CD14-positive monocyte (primary cell): ENCODE measurements at regions not wholly inside any gene's neighbourhood (a gene's known extent, or its start where the extent isn't known, plus 50 kb on each side); places are given as distances from the start of the nearest gene placed in this dataset.

Experiments used
- DNase-seq, 3 donors: peaks; one replicate each; pipeline ENCODE4 v3.0.0-alpha.2; 2011 to 2022
- H2AFZ ChIP-seq: 2 replicates; pipeline ENCODE4 v1.6.0; 2012; ENCODE audit warnings: mild to moderate bottlenecking, low read depth, low read length, inconsistent platforms; ENCODE audit not compliant: insufficient read depth, poor library complexity, severe bottlenecking
- H3K27ac ChIP-seq, 2 donors: 1 replicate in 1 of 2; 2 replicates in 1 of 2; pipeline ENCODE4 v1.5.1; 2012 to 2013; ENCODE audit warnings: low read length in 2 of 2, control low read depth in 1 of 2, inconsistent platforms in 1 of 2, low read depth in 1 of 2, mild to moderate bottlenecking in 1 of 2
- H3K27me3 ChIP-seq, 2 donors: one replicate each; pipeline versions ENCODE4 v1.6.0 to v1.6.1; 2011 to 2013; ENCODE audit warnings: low read length in 2 of 2; ENCODE audit not compliant: control insufficient read depth in 2 of 2, insufficient read depth in 2 of 2
- H3K36me3 ChIP-seq, 2 donors: replicated peaks in 1 of 2; 1 replicate in 1 of 2; 2 replicates in 1 of 2; pipeline versions ENCODE4 v1.5.1 to v1.6.1; 2012 to 2013; ENCODE audit warnings: low read length in 2 of 2, control low read depth in 1 of 2, inconsistent platforms in 1 of 2, mild to moderate bottlenecking in 1 of 2; ENCODE audit not compliant: insufficient read depth in 2 of 2, control insufficient read depth in 1 of 2
- H3K4me1 ChIP-seq, 2 donors: 1 replicate in 1 of 2; 2 replicates in 1 of 2; pipeline versions ENCODE4 v1.5.1 to v1.6.1; 2012 to 2013; ENCODE audit warnings: low read length in 2 of 2, control low read depth in 1 of 2, inconsistent platforms in 1 of 2, mild to moderate bottlenecking in 1 of 2, moderate library complexity in 1 of 2; ENCODE audit not compliant: insufficient read depth in 2 of 2, control insufficient read depth in 1 of 2
- H3K4me2 ChIP-seq: replicated peaks from 2 replicates; pipeline ENCODE3; 2012; ENCODE audit warnings: low read length, moderate library complexity, mild to moderate bottlenecking; ENCODE audit not compliant: poor library complexity, severe bottlenecking; ENCODE audit errors: extremely low read depth
- H3K4me3 ChIP-seq, 3 experiments: fragments of 200-600 bp in 1 of 3; sonication (generic) in 1 of 3; replicated peaks in 1 of 3; 1 replicate in 2 of 3; 2 replicates in 1 of 3; pipeline ENCODE4 v1.5.1; 2011 to 2013; ENCODE audit warnings: low read length in 3 of 3, mild to moderate bottlenecking in 3 of 3, control low read depth in 2 of 3, low read depth in 2 of 3, inconsistent platforms in 1 of 3, moderate library complexity in 1 of 3
- H3K79me2 ChIP-seq: 2 replicates; pipeline ENCODE4 v1.6.0; 2012; ENCODE audit warnings: mild to moderate bottlenecking, control low read depth, inconsistent platforms, low read length, moderate library complexity; ENCODE audit not compliant: insufficient read depth
- H3K9ac ChIP-seq: 2 replicates; pipeline ENCODE4 v1.6.0; 2017; ENCODE audit warnings: low read length, mild to moderate bottlenecking; ENCODE audit not compliant: insufficient read depth, poor library complexity, severe bottlenecking
- H3K9me3 ChIP-seq, 2 donors: replicated peaks in 1 of 2; 1 replicate in 1 of 2; 2 replicates in 1 of 2; pipeline versions ENCODE4 v1.5.1 to v1.6.1; 2012 to 2013; ENCODE audit warnings: low read length in 2 of 2, control low read depth in 1 of 2; ENCODE audit not compliant: control insufficient read depth in 1 of 2, insufficient read depth in 1 of 2
- H4K20me1 ChIP-seq: 2 replicates; pipeline ENCODE4 v1.6.0; 2012; ENCODE audit warnings: mild to moderate bottlenecking, low read length, control low read depth, moderate library complexity; ENCODE audit not compliant: insufficient read depth
- H3K27ac Mint-ChIP-seq, 7 donors: one replicate each; pipeline ENCODE4 v1.8.0; 2020; ENCODE audit warnings: mild to moderate bottlenecking in 7 of 7, mixed read lengths in 7 of 7, moderate library complexity in 6 of 7, inconsistent platforms in 2 of 7
- H3K27me3 Mint-ChIP-seq, 3 donors: one replicate each; pipeline ENCODE4 v1.8.0; 2021 to 2022; ENCODE audit warnings: low read depth in 3 of 3, mild to moderate bottlenecking in 3 of 3, mixed read lengths in 3 of 3, moderate library complexity in 3 of 3, inconsistent platforms in 1 of 3
- H3K36me3 Mint-ChIP-seq, 2 donors: one replicate each; pipeline ENCODE4 v1.8.0; 2020; ENCODE audit warnings: mixed read lengths in 2 of 2, inconsistent platforms in 1 of 2, mild to moderate bottlenecking in 1 of 2
- H3K4me1 Mint-ChIP-seq: one replicate; pipeline ENCODE4 v1.8.0; 2020; ENCODE audit warnings: mild to moderate bottlenecking, mixed read lengths
- H3K4me3 Mint-ChIP-seq, 2 donors: one replicate each; pipeline ENCODE4 v1.8.0; 2020; ENCODE audit warnings: mild to moderate bottlenecking in 2 of 2, mixed read lengths in 2 of 2, moderate library complexity in 1 of 2
- H3K9me3 Mint-ChIP-seq, 7 donors: one replicate each; pipeline ENCODE4 v1.8.0; 2020 to 2022; ENCODE audit warnings: mixed read lengths in 7 of 7, mild to moderate bottlenecking in 6 of 7, moderate library complexity in 6 of 7, inconsistent platforms in 2 of 7
- WGBS: methylation state at CpG from one replicate; pipeline ENCODE4 v1.1.5; 2013; ENCODE audit warnings: missing lambda C conversion rate; ENCODE audit not compliant: insufficient coverage; 5-methylcytosine and 5-hydroxymethylcytosine counted together
- intact Hi-C, 2 donors: fragments of 100-400 bp; cut with micrococcal nuclease; formaldehyde crosslinking; loops; one replicate each; pipeline versions ENCODE4 v1.15.0 to v1.15.1; 2023
- TF ChIP-seq, protein P1 (sequence below): fragments of 200-600 bp; IDR thresholded peaks from one replicate; pipeline ENCODE4 v1.8.0; 2022; ENCODE audit warnings: antibody characterized with exemption, mild to moderate bottlenecking

GRCh38 chr7:91343996-91344629 lies 79.9 kb downstream of the FZD1 start:
- peaks cover 10 to 52% of the 10 kb centered on the region in 2 donors for H3K4me1 ChIP-seq
- no peak for DNase-seq
- H3K27me3 ChIP-seq: no peaks in the 10 kb centered on the region
- H3K4me2 ChIP-seq: no peak overlapping the region
- WGBS: 100% methylated on average over 2 of the region's 6 CpGs
- no peaks in the 10 kb centered on the region for H3K9me3 ChIP-seq
- no peaks in the 10 kb centered on the region for H3K36me3 ChIP-seq
- H4K20me1 ChIP-seq: no peaks in the 10 kb centered on the region
- H3K36me3 Mint-ChIP-seq: no peaks in the 10 kb centered on the region
- intact Hi-C loops: no loop called here
- peaks cover 0 to 6% (median 0%) of the 10 kb centered on the region in 7 donors for H3K9me3 Mint-ChIP-seq
- TF ChIP-seq, protein P1, sequence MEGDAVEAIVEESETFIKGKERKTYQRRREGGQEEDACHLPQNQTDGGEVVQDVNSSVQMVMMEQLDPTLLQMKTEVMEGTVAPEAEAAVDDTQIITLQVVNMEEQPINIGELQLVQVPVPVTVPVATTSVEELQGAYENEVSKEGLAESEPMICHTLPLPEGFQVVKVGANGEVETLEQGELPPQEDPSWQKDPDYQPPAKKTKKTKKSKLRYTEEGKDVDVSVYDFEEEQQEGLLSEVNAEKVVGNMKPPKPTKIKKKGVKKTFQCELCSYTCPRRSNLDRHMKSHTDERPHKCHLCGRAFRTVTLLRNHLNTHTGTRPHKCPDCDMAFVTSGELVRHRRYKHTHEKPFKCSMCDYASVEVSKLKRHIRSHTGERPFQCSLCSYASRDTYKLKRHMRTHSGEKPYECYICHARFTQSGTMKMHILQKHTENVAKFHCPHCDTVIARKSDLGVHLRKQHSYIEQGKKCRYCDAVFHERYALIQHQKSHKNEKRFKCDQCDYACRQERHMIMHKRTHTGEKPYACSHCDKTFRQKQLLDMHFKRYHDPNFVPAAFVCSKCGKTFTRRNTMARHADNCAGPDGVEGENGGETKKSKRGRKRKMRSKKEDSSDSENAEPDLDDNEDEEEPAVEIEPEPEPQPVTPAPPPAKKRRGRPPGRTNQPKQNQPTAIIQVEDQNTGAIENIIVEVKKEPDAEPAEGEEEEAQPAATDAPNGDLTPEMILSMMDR: no peak
- H3K9ac ChIP-seq: no peak overlapping the region
- H3K27ac Mint-ChIP-seq: peak overlapping the region in 1 of 7 donors; percentile 5
- no peaks in the 10 kb centered on the region for H3K79me2 ChIP-seq
- H3K4me3 Mint-ChIP-seq: peak overlapping the region in 1 of 2 donors; percentile 52
- H2AFZ ChIP-seq: no peak overlapping the region
- H3K27ac ChIP-seq: no peak overlapping the region
- H3K27me3 Mint-ChIP-seq: no peaks in the 10 kb centered on the region
- peaks cover 49% of the 10 kb centered on the region for H3K4me1 Mint-ChIP-seq
- no peak overlapping the region for H3K4me3 ChIP-seq

DNA sequence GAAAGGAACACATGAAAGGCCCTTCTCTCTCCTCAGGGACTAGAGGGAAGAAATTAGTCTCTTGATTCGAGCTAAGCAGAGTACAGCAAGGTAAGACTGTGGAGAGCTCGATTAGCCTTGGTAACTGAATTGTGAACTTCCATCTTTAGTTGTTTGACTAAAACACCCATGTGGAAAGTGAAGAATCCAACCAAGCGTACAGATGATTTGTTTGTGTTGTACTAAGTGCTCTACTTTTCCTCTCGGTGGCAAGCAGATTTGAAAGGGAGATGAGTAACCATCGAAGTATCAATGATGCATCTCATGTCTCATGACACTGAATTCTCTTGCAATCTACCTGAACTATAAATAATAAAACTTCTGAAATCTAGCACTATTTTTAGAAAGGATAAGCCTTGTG lies 80.7 kb downstream of the FZD1 start:
- Mint-ChIP-seq H3K27me3 (no peaks in the 10 kb centered on the region), H3K27ac (no peak overlapping the region), H3K4me3 (no peak overlapping the region), H3K9me3 (peaks cover 0 to 6% (median 0%) of the 10 kb centered on the region in 7 donors), H3K36me3 (no peaks in the 10 kb centered on the region), H3K4me1 (peaks cover 49% of the 10 kb centered on the region)
- Histone ChIP-seq H3K4me1 (peaks cover 10 to 52% of the 10 kb centered on the region in 2 donors), H3K79me2 (no peaks in the 10 kb centered on the region), H3K9me3 (no peaks in the 10 kb centered on the region), H3K36me3 (no peaks in the 10 kb centered on the region), H3K9ac (no peak overlapping the region), H3K4me2 (no peak overlapping the region), H2AFZ (no peak overlapping the region), H3K27ac (no peak overlapping the region), H4K20me1 (no peaks in the 10 kb centered on the region), H3K4me3 (no peak overlapping the region), H3K27me3 (no peaks in the 10 kb centered on the region)
- 90% methylated on average over 3 of the region's 5 CpGs for WGBS
- intact Hi-C loops: no loop called here
- TF ChIP-seq, protein P1: no peak
- no peak for DNase-seq
